ENCODE measurements at regions not wholly inside any gene's neighbourhood (a gene's known extent, or its start where the extent isn't known, plus 50 kb on each side); places are given as distances from the start of the nearest gene placed in this dataset.

DNA sequence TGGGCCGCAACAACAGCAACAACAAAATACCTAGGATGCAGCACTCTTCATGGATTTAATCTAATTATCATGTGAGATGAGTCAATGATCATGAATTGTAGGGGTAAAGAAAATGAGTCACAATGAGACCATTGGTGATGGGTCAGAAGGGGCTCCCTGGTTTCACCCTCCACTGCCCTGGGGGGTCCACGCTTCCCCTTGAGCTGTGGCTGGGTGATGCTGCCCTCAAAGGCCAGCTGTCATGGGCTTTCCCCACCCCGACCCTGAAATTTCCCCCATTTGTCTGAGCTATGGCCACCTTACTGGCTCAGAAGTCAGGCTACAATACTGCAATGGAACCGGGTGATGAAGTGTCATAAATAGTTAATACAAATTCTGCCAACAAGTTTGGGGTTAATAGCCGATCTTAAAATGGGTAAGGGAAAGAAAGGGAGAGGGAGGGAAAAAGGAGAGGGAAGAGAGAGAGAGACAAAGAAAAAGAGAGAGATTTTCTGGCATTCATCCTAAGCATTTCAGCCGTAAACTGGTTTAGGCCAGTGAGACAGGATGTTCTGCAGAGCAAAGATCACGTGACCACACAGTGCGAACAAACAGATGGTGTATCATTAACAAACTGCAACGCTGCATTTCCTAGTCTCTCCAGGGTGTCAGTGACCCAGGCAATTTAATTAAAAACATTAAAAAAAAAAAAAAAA is 143.4 kb upstream of the ERRFI1 start:
- BruUV-seq (replicated peaks): no TSS peak
- ChIA-PET POLR2A (ENCODE audit: unreplicated experiment) (interaction anchor here (0.5 to 0.6 kb wide), 2 partner anchors 32 to 72 kb away, joined by 3 read pairs; no protein-coding TSS in a partner anchor), CTCF (no interaction called here)
- Histone ChIP-seq H3K4me1 (replicated peaks; ENCODE audit: insufficient read depth) (peaks cover 41% of the 10 kb centered on the region), H3K9me2 (ENCODE audit: insufficient read depth) (no peaks in the 10 kb centered on the region), H3K27me3 (ENCODE audit: insufficient read depth, low read depth) (no peaks in the 10 kb centered on the region), H3K79me2 (ENCODE audit: low read depth) (no peaks in the 10 kb centered on the region), H3K27ac (peak overlapping the region; percentile 61), H3K4me3 (no peak overlapping the region), H3F3A (ENCODE audit: insufficient read depth, low read depth) (peaks cover 4% of the 10 kb centered on the region; the same call in 1 of the 2 replicates), H3K36me3 (ENCODE audit: low read depth) (no peaks in the 10 kb centered on the region), H2AFZ (no peak overlapping the region), H3K4me2 (0 out of 2 replicates have a peak overlapping the region, but pooled peaks have one; percentile 26), H3K9me3 (ENCODE audit: insufficient read depth, low read depth) (no peaks in the 10 kb centered on the region), H4K20me1 (ENCODE audit: insufficient read depth) (no peaks in the 10 kb centered on the region)
- DNase-seq: peak; percentile 25 to 41
- intact Hi-C loops (cut with micrococcal nuclease; ENCODE audit: unreplicated experiment): no loop called here
- TF ChIP-seq EZH2 (IDR thresholded peaks at IDR 0.05; ENCODE audit: low read depth): no peak
- TF ChIP-seq, protein P1, sequence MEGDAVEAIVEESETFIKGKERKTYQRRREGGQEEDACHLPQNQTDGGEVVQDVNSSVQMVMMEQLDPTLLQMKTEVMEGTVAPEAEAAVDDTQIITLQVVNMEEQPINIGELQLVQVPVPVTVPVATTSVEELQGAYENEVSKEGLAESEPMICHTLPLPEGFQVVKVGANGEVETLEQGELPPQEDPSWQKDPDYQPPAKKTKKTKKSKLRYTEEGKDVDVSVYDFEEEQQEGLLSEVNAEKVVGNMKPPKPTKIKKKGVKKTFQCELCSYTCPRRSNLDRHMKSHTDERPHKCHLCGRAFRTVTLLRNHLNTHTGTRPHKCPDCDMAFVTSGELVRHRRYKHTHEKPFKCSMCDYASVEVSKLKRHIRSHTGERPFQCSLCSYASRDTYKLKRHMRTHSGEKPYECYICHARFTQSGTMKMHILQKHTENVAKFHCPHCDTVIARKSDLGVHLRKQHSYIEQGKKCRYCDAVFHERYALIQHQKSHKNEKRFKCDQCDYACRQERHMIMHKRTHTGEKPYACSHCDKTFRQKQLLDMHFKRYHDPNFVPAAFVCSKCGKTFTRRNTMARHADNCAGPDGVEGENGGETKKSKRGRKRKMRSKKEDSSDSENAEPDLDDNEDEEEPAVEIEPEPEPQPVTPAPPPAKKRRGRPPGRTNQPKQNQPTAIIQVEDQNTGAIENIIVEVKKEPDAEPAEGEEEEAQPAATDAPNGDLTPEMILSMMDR (conservative IDR thresholded peaks at IDR 0.05): no peak

DNA sequence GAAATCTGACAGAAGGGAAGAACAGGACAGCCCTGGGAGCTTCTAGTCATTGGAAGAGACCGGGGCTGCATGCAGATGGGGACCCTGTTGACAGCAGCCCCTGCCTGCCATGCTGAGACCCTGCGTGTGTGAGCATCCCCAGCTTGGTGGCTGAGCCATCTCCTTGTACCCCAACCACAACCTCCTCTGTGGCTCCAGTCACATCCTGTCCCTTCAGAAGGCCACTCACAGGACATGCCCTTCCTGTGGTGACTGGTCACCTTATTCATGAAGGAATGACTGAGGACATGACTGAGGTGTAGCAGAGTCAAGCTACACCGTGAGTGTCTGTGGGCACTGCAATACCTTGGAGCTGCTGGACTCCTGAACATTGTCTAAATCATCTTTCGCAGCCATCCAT is 141.8 kb upstream of the ERRFI1 start:
- no peak for DNase-seq
- H3K36me3 ChIP-seq (ENCODE audit: low read depth): no peaks in the 10 kb centered on the region
- H3K4me1 ChIP-seq (replicated peaks; ENCODE audit: insufficient read depth): peaks cover 41% of the 10 kb centered on the region
- no peaks in the 10 kb centered on the region for H3K9me2 ChIP-seq (ENCODE audit: insufficient read depth)
- H3F3A ChIP-seq (ENCODE audit: insufficient read depth, low read depth): peaks cover 4% of the 10 kb centered on the region; the same call in 1 of the 2 replicates
- no peaks in the 10 kb centered on the region for H3K9me3 ChIP-seq (ENCODE audit: insufficient read depth, low read depth)
- no peak overlapping the region for H3K4me3 ChIP-seq
- TF ChIP-seq, protein P1 (conservative IDR thresholded peaks at IDR 0.05): no peak
- no peak for TF ChIP-seq EZH2 (IDR thresholded peaks at IDR 0.05; ENCODE audit: low read depth)
- no TSS peak for BruUV-seq (replicated peaks)
- CTCF ChIA-PET: no interaction called here
- H3K27ac ChIP-seq: peak overlapping the region; percentile 76
- no peaks in the 10 kb centered on the region for H3K79me2 ChIP-seq (ENCODE audit: low read depth)
- POLR2A ChIA-PET (ENCODE audit: unreplicated experiment): no interaction called here
- intact Hi-C loops (cut with micrococcal nuclease; ENCODE audit: unreplicated experiment): no loop called here
- H2AFZ ChIP-seq: no peak overlapping the region
- H3K4me2 ChIP-seq: no peak overlapping the region
- no peaks in the 10 kb centered on the region for H4K20me1 ChIP-seq (ENCODE audit: insufficient read depth)
- H3K27me3 ChIP-seq (ENCODE audit: insufficient read depth, low read depth): no peaks in the 10 kb centered on the region

DNA sequence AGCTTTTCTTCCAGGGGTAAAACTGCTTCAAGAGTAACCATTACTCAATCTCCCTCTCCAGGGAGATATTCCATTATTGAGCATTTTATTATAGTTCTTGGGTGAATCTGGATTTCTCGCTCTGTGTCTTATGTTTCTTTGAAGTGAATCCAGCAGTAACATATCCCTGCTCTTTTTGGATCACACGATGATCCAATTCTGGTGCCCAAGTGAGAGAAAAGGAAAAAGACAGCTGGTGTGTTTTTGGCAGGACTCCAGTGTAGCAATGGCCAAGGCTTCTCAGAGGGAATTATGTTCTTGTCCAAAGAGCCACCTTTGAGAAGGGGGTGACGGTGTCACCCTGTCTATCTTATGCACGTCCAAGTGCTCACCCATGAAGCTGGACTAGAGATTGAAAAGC is 140.3 kb upstream of the ERRFI1 start:
- no peaks in the 10 kb centered on the region for H3K36me3 ChIP-seq (ENCODE audit: low read depth)
- H3K4me2 ChIP-seq: no peak overlapping the region
- no peak overlapping the region for H2AFZ ChIP-seq
- H4K20me1 ChIP-seq (ENCODE audit: insufficient read depth): no peaks in the 10 kb centered on the region
- intact Hi-C loops (cut with micrococcal nuclease; ENCODE audit: unreplicated experiment): no loop called here
- POLR2A ChIA-PET (ENCODE audit: unreplicated experiment): no interaction called here
- CTCF ChIA-PET: no interaction called here
- TF ChIP-seq, protein P1 (conservative IDR thresholded peaks at IDR 0.05): no peak
- no peak for TF ChIP-seq EZH2 (IDR thresholded peaks at IDR 0.05; ENCODE audit: low read depth)
- no peaks in the 10 kb centered on the region for H3K79me2 ChIP-seq (ENCODE audit: low read depth)
- H3K4me1 ChIP-seq (replicated peaks; ENCODE audit: insufficient read depth): peaks cover 41% of the 10 kb centered on the region
- peaks cover 4% of the 10 kb centered on the region; the same call in 1 of the 2 replicates for H3F3A ChIP-seq (ENCODE audit: insufficient read depth, low read depth)
- DNase-seq: no peak
- H3K9me3 ChIP-seq (ENCODE audit: insufficient read depth, low read depth): no peaks in the 10 kb centered on the region
- no peak overlapping the region for H3K4me3 ChIP-seq
- no TSS peak for BruUV-seq (replicated peaks)
- no peaks in the 10 kb centered on the region for H3K9me2 ChIP-seq (ENCODE audit: insufficient read depth)
- no peaks in the 10 kb centered on the region for H3K27me3 ChIP-seq (ENCODE audit: insufficient read depth, low read depth)
- peak overlapping the region; percentile 76 for H3K27ac ChIP-seq

Data from PC-9 (cell line).